SK-N-SH (cell line): ENCODE measurements at regions not wholly inside any gene's neighbourhood (a gene's known extent, or its start where the extent isn't known, plus 50 kb on each side); places are given as distances from the start of the nearest gene placed in this dataset.

Source experiments
- CTCF ChIP-seq: fragments of 200-600 bp; sonication (generic); IDR thresholded peaks from 2 replicates; pipeline ENCODE4 v1.6.1; 2017; ENCODE audit warnings: antibody characterized with exemption, mild to moderate bottlenecking, moderate library complexity
- EZH2phosphoT487 ChIP-seq: fragments of 200-600 bp; sonication (generic); IDR thresholded peaks from 2 replicates; pipeline ENCODE4 v1.6.1; 2017; ENCODE audit warnings: low read depth, mixed run types, mild to moderate bottlenecking, antibody characterized with exemption, moderate library complexity, borderline replicate concordance
- JUND ChIP-seq: IDR thresholded peaks from 2 replicates; pipeline ENCODE4 v1.4.0; 2012
- MXI1 ChIP-seq: IDR thresholded peaks from 2 replicates; pipeline ENCODE4 v1.6.1; 2012; ENCODE audit warnings: mild to moderate bottlenecking, low read depth, low read length, improper control_type of control experiment
- NRF1 ChIP-seq: IDR thresholded peaks from 2 replicates; pipeline ENCODE4 v1.6.1; 2012; ENCODE audit warnings: low read depth, mild to moderate bottlenecking, low read length
- PBX3 ChIP-seq: IDR thresholded peaks from 2 replicates; pipeline ENCODE4; 2012
- RXRA ChIP-seq: IDR thresholded peaks from 2 replicates; pipeline ENCODE4 v1.4.0; 2012; ENCODE audit warnings: low read depth, mild to moderate bottlenecking, borderline replicate concordance

GRCh38 chr13:112222971-112223370 lies 153.2 kb upstream of the SPACA7 start:
- TF ChIP-seq EZH2phosphoT487: no peak
- no peak for TF ChIP-seq NRF1
- no peak for TF ChIP-seq MXI1
- no peak for TF ChIP-seq JUND
- TF ChIP-seq CTCF: no peak
- TF ChIP-seq PBX3: no peak
- no peak for TF ChIP-seq RXRA
